Activated CD8-positive, alpha-beta T cell treated with anti-CD3 and anti-CD28 coated beads, Interleukin-2, amount 10 ng/mL, durations not matched to agents 7 days and 5 days (primary cell): ENCODE measurements at regions not wholly inside any gene's neighbourhood (a gene's known extent, or its start where the extent isn't known, plus 50 kb on each side); places are given as distances from the start of the nearest gene placed in this dataset.
"Not testable (repeated sequence)": the region's sequence is repeated elsewhere in the genome, so short reads cannot be mapped to it uniquely, and the experiment has no call there.

ENCODE experiments used
- ATAC-seq: fragments of 150-1000 bp; cut with Tn5 transposase; one replicate; pipeline ENCODE4 v1.10.0; 2021; ENCODE audit warnings: moderate library complexity
- CTCF ChIA-PET: fragments of 350-600 bp; sonication (Branson Sonifier 250); formaldehyde crosslinking; loops from one replicate; lab custom pipeline; 2021; ENCODE audit warnings: antibody characterized with exemption; lab: Charles Lee
- POLR2A ChIA-PET: fragments of 350-600 bp; sonication (Branson Sonifier 250); formaldehyde crosslinking; loops from one replicate; lab custom pipeline; 2021; ENCODE audit warnings: antibody characterized with exemption; lab: Charles Lee
- DNase-seq: peaks from one replicate; pipeline ENCODE4 v3.0.0-alpha.2; 2020
- H3K27ac Mint-ChIP-seq: one replicate; pipeline ENCODE4 v1.8.0; 2021; ENCODE audit warnings: mild to moderate bottlenecking, mixed read lengths
- H3K27me3 Mint-ChIP-seq: one replicate; pipeline ENCODE4 v1.8.0; 2021; ENCODE audit warnings: low read depth, mixed read lengths
- H3K36me3 Mint-ChIP-seq: one replicate; pipeline ENCODE4 v1.8.0; 2021; ENCODE audit warnings: low read depth, mixed read lengths
- H3K4me1 Mint-ChIP-seq: one replicate; pipeline ENCODE4 v1.8.0; 2021; ENCODE audit warnings: low read depth, mixed read lengths
- H3K4me3 Mint-ChIP-seq: one replicate; pipeline ENCODE4 v1.8.0; 2021; ENCODE audit warnings: mild to moderate bottlenecking, mixed read lengths
- H3K9me3 Mint-ChIP-seq: one replicate; pipeline ENCODE4 v1.8.0; 2022; ENCODE audit warnings: mixed read lengths; ENCODE audit not compliant: insufficient read depth

GRCh38 chr1:213492161-213493041, 441.4 kb downstream of the RPS6KC1 start:
- peaks cover 4% of the 10 kb centered on the region for H3K27me3 Mint-ChIP-seq
- no peak overlapping the region for H3K27ac Mint-ChIP-seq
- H3K4me3 Mint-ChIP-seq, result no peak overlapping the region
- H3K4me1 Mint-ChIP-seq, result no peaks in the 10 kb centered on the region
- CTCF ChIA-PET, result no interaction called here
- DNase-seq (no peak), ATAC-seq (no peak)
- POLR2A ChIA-PET, result no interaction called here
- H3K36me3 Mint-ChIP-seq, result no peaks in the 10 kb centered on the region
- no peaks in the 10 kb centered on the region for H3K9me3 Mint-ChIP-seq

DNA sequence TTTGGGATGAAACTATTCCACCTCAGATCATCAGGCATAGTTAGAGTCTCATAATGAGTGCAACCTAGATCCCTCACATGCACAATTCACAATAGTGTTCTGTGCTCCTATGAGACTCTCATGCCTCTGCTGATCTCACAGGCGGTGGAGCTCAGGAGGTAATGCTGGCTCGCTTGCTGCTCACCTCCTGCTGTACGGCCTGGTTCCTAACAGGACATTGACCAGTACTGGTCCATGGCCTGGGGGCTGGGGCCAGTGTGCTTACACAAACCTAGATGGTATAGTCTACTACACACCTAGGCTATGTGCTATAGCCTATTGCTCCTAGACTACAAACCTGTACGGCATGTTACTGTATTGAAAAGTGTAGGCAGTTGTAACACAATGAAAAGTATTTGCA, 448.4 kb downstream of the RPS6KC1 start:
- Mint-ChIP-seq H3K36me3 (no peaks in the 10 kb centered on the region), H3K9me3 (no peaks in the 10 kb centered on the region), H3K4me3 (no peak overlapping the region), H3K27ac (no peak overlapping the region), H3K4me1 (no peaks in the 10 kb centered on the region), H3K27me3 (no peaks in the 10 kb centered on the region)
- CTCF ChIA-PET, result no interaction called here
- POLR2A ChIA-PET, result no interaction called here
- no peak for ATAC-seq
- DNase-seq, result no peak

DNA sequence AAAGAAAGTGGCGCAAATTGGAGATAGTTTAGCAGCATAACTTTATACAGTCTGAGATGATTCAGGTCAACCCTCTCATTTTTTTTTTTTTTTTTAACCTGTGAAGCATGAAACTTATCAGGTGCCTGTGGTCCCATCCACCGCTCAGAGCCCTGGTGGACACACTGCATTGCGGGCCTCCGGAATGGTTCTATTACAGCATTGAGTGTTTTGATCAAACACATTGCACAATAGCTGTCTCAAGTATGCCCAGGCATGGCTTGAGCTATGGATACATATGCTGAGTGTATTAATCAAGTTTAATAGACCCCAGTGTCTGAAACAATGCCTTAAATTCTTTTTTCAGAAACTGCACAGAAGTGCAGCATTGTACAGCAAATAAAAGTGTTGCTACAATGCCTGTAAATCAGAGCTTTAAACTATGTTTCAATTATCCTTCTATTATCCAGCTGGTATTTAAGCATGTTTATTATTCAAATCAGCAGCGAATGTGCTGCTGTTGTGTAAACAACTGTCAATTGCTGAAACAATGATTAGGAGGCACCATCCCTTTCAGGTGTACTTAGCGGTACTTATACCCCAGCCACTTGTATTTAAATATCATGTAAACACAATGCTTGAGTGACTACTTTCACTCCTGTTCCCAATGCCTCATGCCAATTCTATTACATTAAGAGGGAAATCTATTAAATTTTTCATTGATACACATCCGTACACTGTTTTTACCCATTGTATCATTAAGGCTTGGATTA, 456.6 kb downstream of the RPS6KC1 start:
- DNase-seq (no peak), ATAC-seq (no peak)
- H3K27me3 Mint-ChIP-seq, result peaks cover 3% of the 10 kb centered on the region
- no peaks in the 10 kb centered on the region for H3K4me1 Mint-ChIP-seq
- no peak overlapping the region for H3K4me3 Mint-ChIP-seq
- no peak overlapping the region for H3K27ac Mint-ChIP-seq
- ChIA-PET POLR2A (no interaction called here), CTCF (no interaction called here)
- H3K36me3 Mint-ChIP-seq, result no peaks in the 10 kb centered on the region
- no peaks in the 10 kb centered on the region for H3K9me3 Mint-ChIP-seq

DNA sequence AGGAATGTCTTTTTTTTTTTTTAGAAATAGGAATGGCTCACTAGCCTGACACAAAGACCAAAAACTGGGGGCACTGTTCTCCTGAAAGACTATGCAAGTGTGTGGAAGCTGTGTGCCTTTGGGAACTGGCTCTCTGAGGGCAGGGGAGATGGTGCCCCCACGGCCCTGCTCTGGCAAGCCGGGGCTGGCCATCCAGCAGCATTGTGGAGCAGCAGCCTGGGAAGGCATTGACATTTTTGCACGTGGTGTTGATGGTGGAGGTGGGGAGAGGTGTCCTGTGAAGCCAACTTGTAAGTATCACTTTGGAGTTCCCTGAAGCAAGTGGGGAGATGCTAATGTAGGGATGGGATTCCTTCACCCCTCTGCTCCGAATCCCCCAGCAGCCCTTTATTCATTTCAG, 460.1 kb downstream of the RPS6KC1 start:
- H3K4me3 Mint-ChIP-seq, result no peak overlapping the region
- CTCF ChIA-PET, result no interaction called here

GRCh38 chr1:213512316-213512715, 461.3 kb downstream of the RPS6KC1 start:
- Mint-ChIP-seq H3K27me3 (peaks cover 3% of the 10 kb centered on the region), H3K36me3 (no peaks in the 10 kb centered on the region), H3K4me1 (no peaks in the 10 kb centered on the region), H3K27ac (no peak overlapping the region), H3K4me3 (no peak overlapping the region), H3K9me3 (no peaks in the 10 kb centered on the region)
- ChIA-PET CTCF (no interaction called here), POLR2A (no interaction called here)
- ATAC-seq (no peak), DNase-seq (no peak)

More for the DNA sequence above, 460.1 kb downstream of the RPS6KC1 start:
- no peaks in the 10 kb centered on the region for H3K4me1 Mint-ChIP-seq
- POLR2A ChIA-PET, result no interaction called here
- no peak overlapping the region for H3K27ac Mint-ChIP-seq
- H3K36me3 Mint-ChIP-seq, result no peaks in the 10 kb centered on the region
- DNase-seq (no peak), ATAC-seq (no peak)
- H3K27me3 Mint-ChIP-seq, result peaks cover 3% of the 10 kb centered on the region
- H3K9me3 Mint-ChIP-seq, result no peaks in the 10 kb centered on the region

GRCh38 chr1:213513006-213513405, 462.0 kb downstream of the RPS6KC1 start:
- peaks cover 3% of the 10 kb centered on the region for H3K27me3 Mint-ChIP-seq
- no peak overlapping the region for H3K27ac Mint-ChIP-seq
- H3K4me1 Mint-ChIP-seq, result no peaks in the 10 kb centered on the region
- ChIA-PET CTCF (no interaction called here), POLR2A (no interaction called here)
- H3K36me3 Mint-ChIP-seq, result no peaks in the 10 kb centered on the region
- no peak for ATAC-seq
- DNase-seq, result no peak
- no peak overlapping the region for H3K4me3 Mint-ChIP-seq
- no peaks in the 10 kb centered on the region for H3K9me3 Mint-ChIP-seq

DNA sequence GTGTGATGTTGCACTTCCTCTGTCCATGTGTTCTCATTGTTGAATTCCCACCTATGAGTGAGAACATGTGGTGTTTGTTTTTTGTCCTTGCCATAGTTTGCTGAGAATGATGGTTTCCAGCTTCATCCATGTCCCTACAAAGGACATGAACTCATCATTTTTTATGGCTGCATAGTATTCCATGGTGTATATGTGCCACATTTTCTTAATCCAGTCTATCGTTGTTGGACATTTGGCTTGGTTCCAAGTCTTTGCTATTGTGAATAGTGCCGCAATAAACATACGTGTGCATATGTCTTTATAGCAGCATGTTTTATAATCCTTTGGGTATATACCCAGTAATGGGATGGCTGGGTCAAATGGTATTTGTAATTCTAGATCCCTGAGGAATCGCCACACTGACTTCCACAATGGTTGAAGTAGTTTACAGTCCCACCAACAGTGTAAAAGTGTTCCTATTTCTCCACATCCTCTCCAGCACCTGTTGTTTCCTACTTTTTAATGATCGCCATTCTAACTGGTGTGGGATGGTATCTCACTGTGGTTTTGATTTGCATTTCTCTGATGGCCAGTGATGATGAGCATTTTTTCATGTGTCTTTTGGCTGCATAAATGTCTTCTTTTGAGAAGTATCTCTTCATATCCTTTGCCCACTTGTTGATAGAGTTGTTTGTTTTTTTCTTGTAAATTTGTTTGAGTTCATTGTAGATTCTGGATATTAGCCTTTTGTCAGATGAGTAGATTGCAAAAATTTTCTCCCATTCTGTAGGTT, 463.6 kb downstream of the RPS6KC1 start:
- DNase-seq, H3K4me1 Mint-ChIP-seq, H3K27ac Mint-ChIP-seq, H3K27me3 Mint-ChIP-seq, H3K9me3 Mint-ChIP-seq, H3K36me3 Mint-ChIP-seq, H3K4me3 Mint-ChIP-seq, CTCF ChIA-PET, ATAC-seq, POLR2A ChIA-PET: not testable (repeated sequence)

- no peaks in the 10 kb centered on the region for H3K4me1 Mint-ChIP-seq
- ChIA-PET POLR2A (no interaction called here), CTCF (no interaction called here)
- H3K36me3 Mint-ChIP-seq, result no peaks in the 10 kb centered on the region
- H3K27me3 Mint-ChIP-seq, result no peaks in the 10 kb centered on the region
- no peak for DNase-seq
- no peak for ATAC-seq
- H3K4me3 Mint-ChIP-seq, result no peak overlapping the region
- no peak overlapping the region for H3K27ac Mint-ChIP-seq
- H3K9me3 Mint-ChIP-seq, result no peaks in the 10 kb centered on the region
These were observed 468.1 kb downstream of the RPS6KC1 start for GRCh38 chr1:213519098-213519497.

DNA sequence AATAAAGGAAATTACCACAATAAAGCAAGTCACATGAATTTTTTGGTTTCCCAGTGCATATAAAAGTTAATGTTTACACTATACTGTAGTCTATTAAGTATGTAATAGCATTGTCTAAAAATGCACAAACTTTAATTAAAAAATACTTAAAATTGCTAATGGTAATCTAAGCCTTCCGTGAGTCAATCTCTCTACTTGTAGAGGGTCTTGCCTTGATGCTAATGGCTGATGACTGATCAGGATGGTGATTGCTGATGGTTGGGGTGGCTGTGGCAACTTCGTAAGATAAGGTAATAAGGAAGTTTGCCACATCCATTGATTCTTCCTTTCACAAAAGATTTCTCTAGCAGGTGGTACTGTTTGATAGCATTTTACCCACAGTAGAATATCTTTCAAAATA, 466.6 kb upstream of the PROX1 start:
- no peaks in the 10 kb centered on the region for H3K27me3 Mint-ChIP-seq
- H3K4me3 Mint-ChIP-seq, result no peak overlapping the region
- H3K4me1 Mint-ChIP-seq, result no peaks in the 10 kb centered on the region
- ATAC-seq, result no peak
- no peaks in the 10 kb centered on the region for H3K9me3 Mint-ChIP-seq
- H3K27ac Mint-ChIP-seq, result no peak overlapping the region
- DNase-seq, result no peak
- ChIA-PET POLR2A (no interaction called here), CTCF (no interaction called here)
- H3K36me3 Mint-ChIP-seq, result no peaks in the 10 kb centered on the region

GRCh38 chr1:213523781-213524398, 463.9 kb upstream of the PROX1 start:
- POLR2A ChIA-PET, result no interaction called here
- DNase-seq (no peak), ATAC-seq (no peak)
- Mint-ChIP-seq H3K4me3 (no peak overlapping the region), H3K36me3 (no peaks in the 10 kb centered on the region), H3K27me3 (no peaks in the 10 kb centered on the region), H3K27ac (no peak overlapping the region), H3K9me3 (no peaks in the 10 kb centered on the region), H3K4me1 (no peaks in the 10 kb centered on the region)
- CTCF ChIA-PET, result no interaction called here

- Mint-ChIP-seq H3K4me3 (no peak overlapping the region), H3K9me3 (no peaks in the 10 kb centered on the region)
These were observed 461.5 kb upstream of the PROX1 start for GRCh38 chr1:213526306-213526705.

More at GRCh38 chr1:213526306-213526705, 461.5 kb upstream of the PROX1 start:
- Mint-ChIP-seq H3K36me3 (no peaks in the 10 kb centered on the region), H3K27ac (no peak overlapping the region), H3K4me1 (no peaks in the 10 kb centered on the region), H3K27me3 (no peaks in the 10 kb centered on the region)
- CTCF ChIA-PET, result no interaction called here
- POLR2A ChIA-PET, result no interaction called here
- no peak for ATAC-seq
- no peak for DNase-seq
